Fibroblast of skin of scalp (primary cell): ENCODE measurements at regions not wholly inside any gene's neighbourhood (a gene's known extent, or its start where the extent isn't known, plus 50 kb on each side); places are given as distances from the start of the nearest gene placed in this dataset.
A peak's percentile ranks its signal among the peaks of the same experiment; 100 is the strongest.
"Not testable (repeated sequence)": the region's sequence is repeated elsewhere in the genome, so short reads cannot be mapped to it uniquely, and the experiment has no call there.

Source experiments
- DNase-seq: peaks from one replicate; pipeline ENCODE4 v3.0.0-alpha.2; 2013

DNA sequence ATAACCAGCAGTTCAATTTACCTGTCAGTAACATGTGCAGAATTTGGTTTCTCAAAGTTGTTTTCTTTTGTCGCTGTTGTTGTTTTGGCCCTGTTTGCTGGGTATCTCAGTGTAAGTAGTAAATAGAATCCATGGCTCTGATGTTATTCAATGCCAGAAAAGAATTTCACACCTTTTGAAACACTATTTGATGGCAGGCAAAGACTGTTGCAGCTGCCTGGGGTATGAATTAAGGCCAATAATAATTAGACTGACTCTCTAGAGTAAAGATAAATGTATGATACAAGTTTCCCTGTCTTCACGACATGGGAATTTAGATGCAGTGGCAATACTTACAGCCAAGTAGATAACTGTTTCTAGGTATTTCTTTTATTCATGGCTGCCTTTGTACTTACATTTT is 281.4 kb downstream of the CD83 start:
- no peak for DNase-seq

DNA sequence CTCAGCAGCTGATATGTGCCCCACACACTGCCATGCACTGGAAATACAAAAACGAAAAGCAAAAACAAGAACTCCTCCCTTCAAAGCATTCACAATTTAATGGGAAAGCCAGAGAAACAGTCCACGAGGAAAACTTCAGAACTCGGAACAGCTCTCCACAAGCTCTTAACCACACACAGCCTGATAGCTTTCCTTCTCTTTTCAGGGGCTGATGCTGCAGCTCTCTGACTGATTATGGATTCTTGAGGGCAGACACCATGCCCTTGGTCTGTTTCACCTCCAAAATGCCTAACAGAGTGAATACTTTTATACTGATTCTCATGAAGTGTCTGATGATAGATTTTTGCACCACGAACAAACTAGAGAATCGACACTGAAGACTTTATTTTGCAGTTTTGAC is 282.1 kb downstream of the CD83 start:
- DNase-seq = no peak

DNA sequence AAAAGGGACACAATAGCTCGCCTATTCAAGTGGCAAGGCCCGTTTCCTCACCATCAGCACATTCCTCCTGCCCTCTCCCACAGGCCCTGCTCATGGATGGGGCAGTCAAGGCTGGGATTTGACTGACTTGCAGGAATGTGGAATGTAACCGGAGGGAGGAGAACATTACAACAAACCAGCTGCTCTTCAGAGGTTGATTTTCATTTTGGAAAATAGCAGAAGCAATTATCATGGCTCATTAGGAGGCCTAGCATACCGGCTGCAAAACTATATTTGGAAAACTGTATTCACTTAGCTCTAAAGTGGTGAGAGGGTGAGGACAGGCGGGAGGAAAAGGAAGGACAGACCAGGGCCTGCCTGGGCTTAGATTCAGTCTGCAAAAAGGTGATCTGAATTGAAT is 283.7 kb downstream of the CD83 start:
- peak; percentile 64 for DNase-seq

DNA sequence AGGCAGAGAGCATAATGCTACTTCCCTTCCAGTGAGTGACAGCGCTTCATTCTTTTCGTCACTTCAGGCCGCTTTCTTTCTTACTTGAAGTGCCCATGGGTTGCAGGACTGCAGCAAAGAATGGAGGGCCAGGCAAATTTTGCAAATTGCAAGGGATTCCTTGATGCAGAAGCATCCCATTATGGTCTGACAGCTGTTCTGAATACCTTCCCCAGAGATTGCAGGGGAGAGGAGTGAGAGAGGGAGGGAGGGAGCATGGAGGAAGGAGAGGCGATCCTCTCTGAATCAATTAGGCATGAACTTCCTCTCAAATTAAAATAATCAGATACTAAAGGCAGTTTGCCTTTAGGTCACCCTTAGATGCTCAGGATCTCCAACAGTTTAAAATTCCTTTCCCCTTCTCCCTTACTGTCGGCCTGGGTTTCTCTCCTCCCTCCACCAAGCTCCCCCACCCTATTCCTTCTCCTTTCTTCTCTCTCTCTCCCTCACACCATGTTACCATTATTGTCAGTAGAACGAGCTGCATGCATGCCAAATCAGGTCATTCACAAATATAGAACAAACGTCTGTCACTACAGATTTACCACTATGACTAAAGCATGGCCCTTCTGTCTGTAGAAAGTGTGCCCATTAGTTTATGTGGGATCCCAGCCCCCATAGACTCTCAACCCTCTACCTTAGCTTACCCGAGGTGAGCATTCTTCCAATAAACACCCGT is 289.2 kb downstream of the CD83 start:
- no peak for DNase-seq

DNA sequence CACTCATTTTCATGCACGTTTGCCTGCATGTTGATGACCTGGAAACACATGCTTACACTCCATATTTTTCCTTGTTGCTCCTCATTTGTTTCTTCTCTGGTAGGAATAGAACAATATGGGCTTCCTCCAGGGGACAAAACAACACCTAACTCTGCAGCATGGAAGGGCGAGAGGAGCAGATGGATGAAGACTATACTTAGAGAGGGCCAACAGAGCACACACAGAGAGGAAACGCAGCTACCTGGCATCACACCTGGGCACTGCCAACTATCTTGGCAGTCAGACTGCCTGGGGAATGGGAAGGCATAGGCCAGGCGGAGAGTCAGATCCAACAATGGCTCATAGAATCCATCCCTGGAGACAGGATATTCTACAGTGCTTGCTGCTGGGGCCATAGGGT is 290.9 kb downstream of the CD83 start:
- no peak for DNase-seq

DNA sequence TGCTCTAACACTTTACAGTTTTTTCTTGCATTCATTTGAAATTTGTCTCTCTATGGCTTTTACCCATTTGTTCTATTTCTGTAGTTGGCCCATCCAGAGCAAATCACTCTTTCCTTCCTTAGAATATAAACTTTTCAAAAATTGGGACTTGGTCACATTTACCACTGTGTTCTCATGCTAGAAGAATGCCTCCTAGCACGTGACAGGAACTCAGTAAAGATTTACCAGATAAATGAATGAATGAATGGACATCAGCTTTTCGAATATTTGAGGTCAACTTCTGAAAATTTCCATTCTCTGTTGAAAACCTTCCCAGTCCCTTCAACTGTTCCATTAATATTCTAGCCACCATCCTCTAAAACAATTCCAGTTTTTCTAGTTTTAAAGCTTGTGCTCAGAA is 294.5 kb downstream of the CD83 start:
- no peak for DNase-seq

DNA sequence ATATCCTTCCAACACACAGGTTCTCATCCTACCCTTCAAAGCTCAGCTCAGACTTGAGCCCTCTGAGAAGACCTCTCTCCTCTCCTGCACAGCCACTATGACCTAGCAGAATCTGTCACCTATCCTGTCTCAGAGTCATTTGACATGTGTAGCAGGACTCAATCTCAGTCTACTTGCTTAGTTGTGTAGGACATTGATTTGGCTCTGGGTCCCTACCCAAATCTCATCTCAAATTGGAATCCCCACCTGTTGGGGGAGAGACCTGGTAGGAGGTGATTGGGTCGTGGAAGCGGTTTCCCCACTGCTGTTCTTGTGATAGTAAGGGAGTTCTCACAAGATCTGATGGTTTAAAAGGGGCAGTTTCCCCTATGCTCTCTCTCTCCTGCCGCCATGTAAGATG is 297.9 kb downstream of the CD83 start:
- DNase-seq = no peak

DNA sequence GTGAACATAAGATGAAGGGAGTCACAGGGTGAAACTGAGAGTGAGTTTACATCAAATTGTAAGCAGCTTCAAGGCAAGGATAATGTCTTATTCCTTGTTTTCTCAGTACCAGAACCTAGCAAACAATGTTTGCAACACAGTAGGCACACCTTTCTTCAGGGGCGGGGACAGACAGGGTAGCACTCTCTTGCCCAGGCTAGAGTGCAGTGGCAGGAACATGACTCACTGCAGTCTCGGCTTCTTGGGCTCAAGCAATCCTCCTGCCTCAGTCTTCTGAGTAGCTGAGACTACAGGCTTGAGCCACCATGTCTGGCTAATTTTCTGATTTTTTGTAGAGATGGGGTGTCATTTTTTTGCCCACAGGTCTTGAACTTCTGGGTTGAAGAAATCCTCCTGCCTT is 299.8 kb downstream of the CD83 start:
- DNase-seq = no peak

DNA sequence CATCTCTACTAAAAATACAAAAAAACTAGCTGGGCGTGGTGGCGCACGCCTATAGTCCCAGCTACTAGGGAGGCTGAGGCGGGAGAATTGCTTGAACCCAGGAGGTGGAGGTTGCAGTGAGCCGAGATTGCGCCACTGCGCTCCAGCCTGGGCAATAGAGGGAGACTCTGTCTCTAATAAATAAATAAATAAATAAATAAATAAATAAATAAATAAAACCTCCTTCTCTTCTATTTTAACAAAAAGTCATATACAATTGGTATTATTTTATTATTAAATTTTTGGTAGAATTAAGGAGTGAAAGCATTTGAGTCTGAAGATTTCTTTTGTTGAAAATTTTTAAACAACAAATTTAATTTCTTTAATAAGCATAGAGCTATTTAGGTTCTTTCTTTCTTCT is 301.7 kb downstream of the CD83 start:
- not testable (repeated sequence) for DNase-seq

DNA sequence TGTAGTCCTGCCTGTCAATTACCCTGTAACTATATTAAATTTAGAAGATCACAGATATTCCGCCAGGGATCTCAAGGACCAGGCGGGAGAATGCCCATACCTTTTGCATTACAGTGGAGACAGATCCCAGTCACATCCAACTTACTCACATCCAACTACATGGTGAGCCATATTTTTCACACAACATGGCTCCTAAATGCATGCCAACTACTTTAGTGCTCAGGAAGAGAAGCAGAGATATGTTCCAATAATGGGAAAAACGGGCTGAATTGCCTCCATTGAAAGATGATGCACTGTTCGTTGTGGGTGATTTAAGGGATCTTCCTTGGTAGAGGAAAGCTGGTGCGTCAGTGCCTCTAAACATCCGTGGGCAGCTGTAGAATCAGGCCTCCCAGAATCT is 304.5 kb downstream of the CD83 start:
- DNase-seq = no peak

DNA sequence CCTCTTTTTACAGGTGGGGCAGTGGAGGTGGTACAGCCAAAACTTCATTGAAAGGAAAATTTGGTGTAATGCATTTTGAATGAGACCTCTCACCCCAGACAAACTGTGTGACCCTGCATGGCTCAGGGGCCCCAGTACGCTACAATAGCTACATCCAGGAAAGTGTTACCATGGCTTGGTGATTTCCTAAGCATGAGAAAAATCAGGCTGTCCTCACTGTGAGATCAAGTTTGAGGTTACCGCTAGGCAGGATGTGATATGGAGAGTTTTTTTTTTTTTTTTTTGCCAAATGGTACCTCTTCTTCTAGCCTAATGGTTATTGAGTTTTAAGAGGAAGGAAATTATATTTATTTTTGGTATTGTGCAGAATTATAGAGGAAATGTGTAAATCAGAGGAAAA is 305.3 kb downstream of the CD83 start:
- no peak for DNase-seq

DNA sequence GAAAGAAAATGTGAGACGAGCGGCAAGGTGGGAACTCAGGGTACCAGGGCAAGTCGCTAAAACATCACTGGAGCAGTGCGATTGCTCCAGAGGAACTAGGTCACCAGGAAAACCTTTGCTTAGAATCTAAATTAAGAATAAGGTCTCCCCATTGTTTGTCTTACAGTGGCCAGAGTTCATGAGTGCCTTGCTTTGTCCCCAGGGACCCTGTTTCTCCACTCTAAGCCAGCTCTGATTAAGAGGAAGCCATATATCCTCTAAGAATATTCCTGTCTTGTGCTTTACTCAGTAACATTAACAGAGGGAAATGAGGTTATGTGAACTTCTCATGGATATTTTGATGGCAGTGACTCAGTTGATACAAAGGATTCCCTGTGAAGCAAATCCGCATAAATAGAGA is 305.8 kb downstream of the CD83 start:
- DNase-seq = peak; percentile 24

DNA sequence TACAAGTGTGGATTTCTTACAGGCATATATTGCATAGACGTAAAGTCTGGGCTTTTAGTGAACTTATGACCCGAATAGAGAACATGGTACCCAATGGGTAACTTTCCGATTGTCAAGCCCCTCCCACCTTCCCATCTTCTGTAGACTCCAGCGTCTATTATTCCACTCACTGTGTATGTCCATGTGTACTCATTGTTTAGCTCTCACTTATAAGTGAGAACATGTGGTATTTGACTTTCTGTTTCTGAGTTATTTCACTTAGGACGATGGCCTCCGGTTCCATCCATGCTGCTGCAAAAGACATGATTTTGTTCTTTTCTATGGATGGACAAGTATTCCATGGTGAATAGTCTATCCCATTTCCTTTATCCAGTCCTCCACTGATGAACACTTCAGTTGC is 306.4 kb downstream of the CD83 start:
- DNase-seq = no peak

DNA sequence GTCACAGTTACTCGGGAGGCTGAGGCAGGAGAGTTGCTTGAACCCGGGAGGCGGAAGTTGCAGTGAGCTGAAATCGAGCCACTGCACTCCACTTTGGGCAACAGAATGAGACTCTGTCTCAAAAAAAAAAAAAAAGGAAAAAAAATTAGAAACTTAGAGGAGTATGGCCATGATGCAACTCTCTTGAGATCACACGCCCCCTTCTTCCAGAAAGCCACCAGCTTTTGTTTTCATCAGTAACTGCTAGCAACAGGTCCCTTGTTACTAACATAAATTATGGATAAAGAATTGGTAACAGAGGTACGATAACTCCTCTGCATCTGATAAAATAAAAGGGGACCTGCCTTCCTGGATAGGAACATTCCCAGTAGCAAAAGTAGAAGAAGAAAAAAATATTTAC is 308.2 kb downstream of the CD83 start:
- no peak for DNase-seq

DNA sequence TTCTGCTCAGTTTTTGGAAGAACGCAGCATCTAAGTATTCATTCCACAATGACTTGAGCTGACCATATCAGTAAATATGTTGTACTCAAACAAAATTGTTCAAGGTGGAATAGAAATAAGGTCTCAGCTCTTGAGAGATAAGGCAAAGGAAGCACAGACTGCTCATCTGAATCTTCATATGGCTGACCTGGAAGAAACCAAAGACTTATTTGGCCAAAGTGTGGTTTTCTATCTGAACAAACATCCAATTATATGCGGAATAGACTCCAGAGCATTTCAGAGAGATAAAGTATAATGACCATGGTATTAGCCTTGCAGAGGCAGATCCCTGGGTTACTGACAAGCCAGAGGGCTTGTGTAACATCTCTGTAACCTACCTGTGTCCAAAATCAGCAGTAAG is 308.7 kb downstream of the CD83 start:
- DNase-seq = no peak

DNA sequence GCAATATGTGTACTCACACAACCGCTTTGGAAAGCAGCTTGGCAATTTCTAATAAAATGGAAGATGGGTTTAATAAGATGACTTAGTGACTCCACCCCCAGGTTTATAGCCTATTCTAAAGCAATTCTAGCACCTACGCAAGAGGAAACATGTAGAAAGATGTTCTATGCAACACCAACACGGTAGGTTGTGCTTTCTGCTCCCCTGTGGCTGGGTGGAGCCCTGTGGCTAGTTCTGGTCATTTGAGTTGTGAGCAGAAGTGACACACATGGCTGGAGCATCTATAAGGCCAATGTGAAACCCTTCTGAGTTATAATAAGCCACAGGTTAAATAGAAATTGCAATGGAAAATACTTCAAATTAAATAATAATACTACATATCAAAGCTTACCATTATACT is 310.7 kb downstream of the CD83 start:
- DNase-seq = no peak

DNA sequence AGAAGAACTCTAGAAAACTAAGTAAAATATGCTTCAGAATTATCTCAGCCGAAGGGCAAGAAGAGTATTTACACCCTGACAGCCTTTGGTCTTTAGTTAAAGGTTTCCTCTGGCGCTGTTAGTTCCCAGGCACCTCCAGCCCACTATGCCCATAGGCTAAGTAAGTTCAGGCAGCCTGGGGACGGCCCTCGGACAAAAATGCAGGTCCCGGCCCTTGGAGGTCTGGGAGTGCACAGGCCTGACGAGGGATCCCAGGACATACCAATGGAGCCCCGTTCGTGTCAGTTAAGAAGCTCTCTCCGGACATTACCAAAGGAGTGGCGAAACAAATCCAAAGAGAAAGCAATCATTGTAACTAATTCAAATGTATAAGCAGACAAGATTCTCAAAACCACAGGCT is 311.8 kb downstream of the CD83 start:
- DNase-seq = no peak

DNA sequence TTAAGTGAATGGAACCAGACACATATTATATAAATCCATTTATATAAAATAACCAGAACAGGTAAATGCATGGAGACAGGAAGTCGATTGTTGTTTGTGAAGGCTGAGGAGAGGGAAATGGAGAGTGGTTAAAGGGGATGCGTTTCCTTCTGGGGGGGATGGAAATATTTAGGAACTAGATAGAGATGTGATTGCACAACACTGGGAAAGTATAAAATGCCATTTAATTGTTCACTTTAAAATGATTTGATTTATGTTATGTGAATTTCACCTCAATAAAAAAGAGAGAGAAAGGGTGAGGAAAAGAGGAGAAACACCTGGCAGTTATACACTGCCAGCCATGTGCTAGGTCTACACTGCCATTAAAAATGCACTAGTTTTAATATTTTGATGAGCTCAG is 312.6 kb downstream of the CD83 start:
- no peak for DNase-seq

DNA sequence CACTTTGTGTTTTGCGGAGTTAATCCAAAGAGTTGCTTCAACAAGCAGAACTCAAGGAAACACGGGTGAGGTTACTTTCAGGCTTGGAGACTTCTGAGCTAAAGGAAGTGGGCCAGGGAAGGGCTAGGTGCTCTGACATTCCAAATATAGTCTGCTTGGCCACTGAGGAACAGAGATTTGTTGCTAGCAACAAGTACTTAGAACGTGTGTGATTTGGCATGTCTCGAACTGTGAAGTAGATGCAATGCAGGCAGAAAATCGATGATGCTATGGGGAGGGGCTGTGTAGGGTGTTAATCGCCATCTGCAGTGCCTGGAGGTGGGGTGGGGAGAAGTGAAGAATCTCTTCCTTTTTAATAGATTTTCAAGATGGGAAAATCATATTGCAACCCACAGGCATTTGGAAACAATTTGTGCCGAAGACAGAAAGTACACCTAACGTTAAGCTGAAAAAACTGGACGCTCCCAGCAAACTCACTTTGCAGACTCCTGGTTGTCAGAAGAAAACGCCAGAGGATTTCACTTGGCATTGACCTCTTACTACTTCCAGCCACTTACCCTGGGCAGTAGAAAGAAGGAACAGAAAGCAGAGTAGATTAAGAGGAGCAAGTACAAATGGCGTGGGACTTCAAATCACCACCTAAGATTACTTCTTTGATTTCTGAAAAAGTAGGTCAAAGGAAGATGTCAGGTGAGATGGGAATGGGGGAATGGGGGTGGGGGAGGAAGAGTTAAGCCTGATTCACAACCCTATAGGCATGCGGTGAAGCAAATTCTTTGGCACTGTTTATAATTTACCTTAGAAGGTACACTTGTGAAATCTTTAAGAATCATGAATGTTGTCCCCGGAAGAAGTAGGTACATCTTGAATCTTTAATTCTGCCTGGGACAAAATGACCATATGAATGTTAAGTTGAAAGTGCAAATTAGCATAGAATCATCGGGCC is 314.1 kb downstream of the CD83 start:
- no peak for DNase-seq

DNA sequence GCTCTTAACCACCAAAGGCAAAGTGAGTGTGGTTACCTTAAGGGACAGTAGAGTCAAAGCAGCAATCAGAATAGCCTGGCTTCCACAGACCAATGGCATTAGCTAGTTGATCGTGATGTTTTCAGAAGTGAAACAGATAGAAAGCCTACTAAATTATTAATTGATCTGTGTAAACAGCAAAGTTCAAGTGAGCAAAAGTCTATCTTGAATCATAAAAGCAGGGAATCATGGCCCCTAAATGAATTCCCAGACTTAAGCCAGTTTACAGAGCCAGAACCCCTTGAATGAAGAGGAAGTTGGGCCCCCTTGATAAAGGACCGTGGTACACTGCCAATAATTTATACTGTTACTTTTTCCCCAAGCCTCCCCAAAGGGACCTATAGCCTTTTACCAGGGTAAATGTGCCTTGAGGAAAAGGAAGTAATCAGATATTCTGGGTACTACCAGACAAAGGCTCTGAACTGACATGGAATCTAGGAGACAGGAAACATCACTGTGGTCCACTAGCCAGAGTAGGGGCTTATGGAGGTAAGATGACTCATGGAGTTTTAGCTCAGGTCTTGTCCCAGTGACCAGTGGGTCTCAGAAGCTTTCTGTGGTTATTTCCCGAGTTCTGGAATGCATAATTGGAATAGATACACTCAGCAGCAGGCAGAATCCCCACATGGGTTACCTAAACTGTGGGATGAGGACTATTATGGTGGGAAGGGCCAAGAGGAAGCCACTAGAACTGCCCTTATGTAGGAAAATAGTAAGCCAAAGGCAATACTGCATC is 317.5 kb downstream of the CD83 start:
- DNase-seq = peak; percentile 38

DNA sequence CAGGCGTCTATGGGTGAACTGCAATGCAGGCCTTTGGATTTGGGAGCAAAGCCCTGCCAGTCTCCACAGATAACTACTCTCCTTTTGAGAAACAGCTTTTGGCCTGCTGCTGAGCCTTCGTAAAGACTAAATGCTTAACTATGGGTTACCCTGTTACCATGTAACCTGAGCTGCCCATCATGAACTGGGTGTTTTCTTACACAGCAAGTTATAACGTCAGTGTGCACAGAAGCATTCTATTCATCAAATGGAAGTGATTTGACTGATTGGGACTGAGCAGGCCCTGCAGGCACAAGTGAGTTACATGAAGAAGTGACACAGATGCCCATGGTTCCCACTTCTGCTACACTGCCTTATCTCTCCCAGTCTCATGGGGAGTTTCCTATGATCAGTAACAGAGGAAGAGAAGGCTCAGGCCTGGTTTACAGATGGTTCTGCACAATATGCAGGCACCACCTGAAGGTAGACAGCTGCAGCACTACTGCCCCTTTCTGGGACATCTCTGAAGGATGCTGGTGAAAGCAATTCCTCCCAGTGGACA is 319.1 kb downstream of the CD83 start:
- no peak for DNase-seq

DNA sequence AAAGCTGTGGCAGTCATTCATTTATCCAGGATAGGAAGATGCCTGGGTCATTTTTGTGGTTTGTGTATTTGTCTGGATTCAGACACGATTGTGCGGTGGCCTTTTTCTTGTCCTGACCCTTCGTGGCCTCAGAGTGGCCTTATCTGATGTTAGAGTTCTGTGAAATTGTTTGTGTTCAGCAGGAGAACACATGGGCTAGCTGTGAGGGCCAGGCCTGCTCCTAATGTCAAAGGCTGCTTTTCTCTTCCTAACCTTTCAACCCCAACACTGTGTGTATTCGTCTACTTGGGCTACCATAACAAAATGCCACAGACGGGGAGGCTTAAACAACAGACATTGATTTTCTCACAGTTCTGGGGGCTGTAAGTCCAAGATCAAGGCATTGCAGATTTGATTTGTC is 321.8 kb downstream of the CD83 start:
- DNase-seq = no peak
